GM23338 (cell line): ENCODE measurements at regions not wholly inside any gene's neighbourhood (a gene's known extent, or its start where the extent isn't known, plus 50 kb on each side); places are given as distances from the start of the nearest gene placed in this dataset.

Experiments
- ATAC-seq: fragments of 200-7000 bp; cut with Tn5 transposase; 3 replicates; pipeline ENCODE4 v1.9.1; 2020
- DNase-seq: peaks from one replicate; pipeline ENCODE4 v3.0.0-alpha.2; 2015; ENCODE audit warnings: low spot score
- H2AFZ ChIP-seq: fragments of 200-600 bp; sonication (generic); 2 replicates; pipeline ENCODE4 v1.8.0; 2016; ENCODE audit warnings: antibody characterized with exemption, mild to moderate bottlenecking, moderate library complexity
- H3F3A ChIP-seq: fragments of 200-600 bp; sonication (generic); replicated peaks from 2 replicates; pipeline ENCODE4 v1.8.0; 2017; ENCODE audit warnings: antibody characterized with exemption, mixed run types, low read depth
- H3K27ac ChIP-seq: fragments of 200-600 bp; sonication (generic); 2 replicates; pipeline ENCODE4 v1.6.1; 2016; ENCODE audit warnings: low read depth
- H3K27me3 ChIP-seq: fragments of 200-600 bp; sonication (generic); 2 replicates; pipeline ENCODE4 v1.8.0; 2016; ENCODE audit warnings: mild to moderate bottlenecking, mixed run types, moderate library complexity; ENCODE audit not compliant: insufficient read depth
- H3K36me3 ChIP-seq: fragments of 200-600 bp; sonication (generic); 2 replicates; pipeline ENCODE4 v1.8.0; 2016; ENCODE audit warnings: mild to moderate bottlenecking; ENCODE audit not compliant: insufficient read depth
- H3K4me1 ChIP-seq: fragments of 200-600 bp; sonication (generic); 2 replicates; pipeline ENCODE4 v1.8.0; 2016; ENCODE audit warnings: mild to moderate bottlenecking, moderate library complexity; ENCODE audit not compliant: insufficient read depth
- H3K4me2 ChIP-seq: fragments of 200-600 bp; sonication (generic); 2 replicates; pipeline ENCODE4 v1.7.1; 2017; ENCODE audit warnings: mixed run types
- H3K4me3 ChIP-seq: fragments of 200-600 bp; sonication (generic); 2 replicates; pipeline ENCODE4 v1.6.1; 2016; ENCODE audit warnings: mixed run types
- H3K79me2 ChIP-seq: fragments of 200-600 bp; sonication (generic); replicated peaks from 2 replicates; pipeline ENCODE4 v1.8.0; 2017; ENCODE audit warnings: mild to moderate bottlenecking; ENCODE audit not compliant: insufficient read depth
- H3K9me2 ChIP-seq: fragments of 200-600 bp; sonication (generic); 2 replicates; pipeline ENCODE4 v1.8.0; 2017; ENCODE audit not compliant: insufficient read depth
- H4K20me1 ChIP-seq: fragments of 200-600 bp; sonication (generic); replicated peaks from 2 replicates; pipeline ENCODE4 v1.8.0; 2017; ENCODE audit warnings: mild to moderate bottlenecking; ENCODE audit not compliant: insufficient read depth
- H3K27ac Mint-ChIP-seq: 2 replicates; pipeline ENCODE4 v1.8.0; 2020; ENCODE audit warnings: inconsistent platforms, mild to moderate bottlenecking, moderate library complexity, mixed read lengths
- H3K27me3 Mint-ChIP-seq: 3 replicates; pipeline ENCODE4 v1.8.0; 2022; ENCODE audit warnings: low read depth, mild to moderate bottlenecking, moderate library complexity, mixed read lengths, inconsistent platforms; ENCODE audit not compliant: insufficient read depth, poor library complexity
- H3K36me3 Mint-ChIP-seq: 3 replicates; pipeline ENCODE4 v1.8.0; 2021; ENCODE audit warnings: low read depth, mild to moderate bottlenecking, inconsistent platforms, moderate library complexity, mixed read lengths
- H3K4me1 Mint-ChIP-seq: 3 replicates; pipeline ENCODE4 v1.8.0; 2020; ENCODE audit warnings: mild to moderate bottlenecking, inconsistent platforms, mixed read lengths
- H3K4me3 Mint-ChIP-seq: 3 replicates; pipeline ENCODE4 v1.8.0; 2021; ENCODE audit warnings: moderate library complexity, mild to moderate bottlenecking, inconsistent platforms, mixed read lengths
- H3K9me3 Mint-ChIP-seq: 3 replicates; pipeline ENCODE4 v1.8.0; 2020; ENCODE audit warnings: moderate library complexity, mild to moderate bottlenecking, inconsistent platforms, mixed read lengths
- CREB1 ChIP-seq: fragments of 250-450 bp; sonication (Bioruptor Pico); IDR thresholded peaks from 2 replicates; pipeline ENCODE4 v1.5.0; 2020; ENCODE audit warnings: low read depth, mild to moderate bottlenecking, moderate library complexity
- ETS1 ChIP-seq: IDR thresholded peaks from 2 replicates; pipeline ENCODE4 v1.6.1; 2016; ENCODE audit warnings: antibody characterized with exemption
- EZH2 ChIP-seq: fragments of 200-600 bp; sonication (generic); IDR thresholded peaks from one replicate; pipeline ENCODE4 v1.8.0; 2017; ENCODE audit warnings: antibody characterized with exemption, mild to moderate bottlenecking, low read depth; ENCODE audit not compliant: unreplicated experiment
- EZH2phosphoT487 ChIP-seq: fragments of 200-600 bp; sonication (generic); IDR thresholded peaks from one replicate; pipeline ENCODE4 v1.8.1; 2018; ENCODE audit warnings: antibody characterized with exemption; ENCODE audit not compliant: unreplicated experiment
- JUNB ChIP-seq: IDR thresholded peaks from one replicate; pipeline ENCODE4 v1.6.1; 2016; ENCODE audit warnings: antibody characterized with exemption; ENCODE audit not compliant: unreplicated experiment
- POLR2AphosphoS5 ChIP-seq: IDR thresholded peaks from 2 replicates; pipeline ENCODE4 v1.6.1; 2016; ENCODE audit warnings: antibody characterized with exemption, low read depth
- REST ChIP-seq: IDR thresholded peaks from one replicate; pipeline ENCODE4 v1.6.1; 2018; ENCODE audit warnings: antibody characterized with exemption; ENCODE audit not compliant: unreplicated experiment
- ZNF114 ChIP-seq: fragments of 250-450 bp; sonication (Bioruptor Pico); IDR thresholded peaks from 2 replicates; pipeline ENCODE4 v1.5.0; 2020; ENCODE audit warnings: mild to moderate bottlenecking, moderate library complexity
- TF ChIP-seq, protein P1 (sequence below), 2 experiments: fragments of 200-600 bp in 1 of 2; sonication (generic) in 1 of 2; conservative IDR thresholded peaks; 2 replicates each; pipeline versions ENCODE4 v1.5.1 to v1.6.1; 2016 to 2017; ENCODE audit warnings: antibody characterized with exemption in 2 of 2, low read depth in 2 of 2, mild to moderate bottlenecking in 2 of 2, moderate library complexity in 1 of 2

- Histone ChIP-seq H4K20me1 (no peaks in the 10 kb centered on the region), H3K4me1 (peaks cover 4% of the 10 kb centered on the region), H3K27ac (no peak overlapping the region), H3K36me3 (no peaks in the 10 kb centered on the region), H3K9me2 (peaks cover 3% of the 10 kb centered on the region; the same call in 1 of the 2 replicates), H3K4me3 (no peak overlapping the region), H3F3A (no peaks in the 10 kb centered on the region), H3K79me2 (no peaks in the 10 kb centered on the region), H3K27me3 (no peaks in the 10 kb centered on the region), H3K4me2 (no peak overlapping the region), H2AFZ (no peak overlapping the region; the same call in 1 of the 2 replicates)
- H3K27me3 Mint-ChIP-seq = no peaks in the 10 kb centered on the region
- ATAC-seq (no peak), DNase-seq (no peak)
- no peaks in the 10 kb centered on the region for H3K36me3 Mint-ChIP-seq
- H3K4me1 Mint-ChIP-seq = peaks cover 3% of the 10 kb centered on the region; the same call in 2 of the 3 replicates
- no peak overlapping the region for H3K27ac Mint-ChIP-seq
- no peaks in the 10 kb centered on the region for H3K9me3 Mint-ChIP-seq
- TF ChIP-seq REST = no peak
- TF ChIP-seq, protein P1, sequence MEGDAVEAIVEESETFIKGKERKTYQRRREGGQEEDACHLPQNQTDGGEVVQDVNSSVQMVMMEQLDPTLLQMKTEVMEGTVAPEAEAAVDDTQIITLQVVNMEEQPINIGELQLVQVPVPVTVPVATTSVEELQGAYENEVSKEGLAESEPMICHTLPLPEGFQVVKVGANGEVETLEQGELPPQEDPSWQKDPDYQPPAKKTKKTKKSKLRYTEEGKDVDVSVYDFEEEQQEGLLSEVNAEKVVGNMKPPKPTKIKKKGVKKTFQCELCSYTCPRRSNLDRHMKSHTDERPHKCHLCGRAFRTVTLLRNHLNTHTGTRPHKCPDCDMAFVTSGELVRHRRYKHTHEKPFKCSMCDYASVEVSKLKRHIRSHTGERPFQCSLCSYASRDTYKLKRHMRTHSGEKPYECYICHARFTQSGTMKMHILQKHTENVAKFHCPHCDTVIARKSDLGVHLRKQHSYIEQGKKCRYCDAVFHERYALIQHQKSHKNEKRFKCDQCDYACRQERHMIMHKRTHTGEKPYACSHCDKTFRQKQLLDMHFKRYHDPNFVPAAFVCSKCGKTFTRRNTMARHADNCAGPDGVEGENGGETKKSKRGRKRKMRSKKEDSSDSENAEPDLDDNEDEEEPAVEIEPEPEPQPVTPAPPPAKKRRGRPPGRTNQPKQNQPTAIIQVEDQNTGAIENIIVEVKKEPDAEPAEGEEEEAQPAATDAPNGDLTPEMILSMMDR (conservative IDR thresholded peaks at IDR 0.05; ENCODE audit: low read depth in 2 of 2) = no peak
- no peak for TF ChIP-seq POLR2AphosphoS5
- TF ChIP-seq EZH2phosphoT487 = no peak
- TF ChIP-seq ETS1 = no peak
- no peak for TF ChIP-seq EZH2
- no peak for TF ChIP-seq ZNF114
- no peak for TF ChIP-seq CREB1
- H3K4me3 Mint-ChIP-seq = no peak overlapping the region
Measured at GRCh38 chr6:84905823-84906222, 141.4 kb upstream of the TBX18 start.

DNA sequence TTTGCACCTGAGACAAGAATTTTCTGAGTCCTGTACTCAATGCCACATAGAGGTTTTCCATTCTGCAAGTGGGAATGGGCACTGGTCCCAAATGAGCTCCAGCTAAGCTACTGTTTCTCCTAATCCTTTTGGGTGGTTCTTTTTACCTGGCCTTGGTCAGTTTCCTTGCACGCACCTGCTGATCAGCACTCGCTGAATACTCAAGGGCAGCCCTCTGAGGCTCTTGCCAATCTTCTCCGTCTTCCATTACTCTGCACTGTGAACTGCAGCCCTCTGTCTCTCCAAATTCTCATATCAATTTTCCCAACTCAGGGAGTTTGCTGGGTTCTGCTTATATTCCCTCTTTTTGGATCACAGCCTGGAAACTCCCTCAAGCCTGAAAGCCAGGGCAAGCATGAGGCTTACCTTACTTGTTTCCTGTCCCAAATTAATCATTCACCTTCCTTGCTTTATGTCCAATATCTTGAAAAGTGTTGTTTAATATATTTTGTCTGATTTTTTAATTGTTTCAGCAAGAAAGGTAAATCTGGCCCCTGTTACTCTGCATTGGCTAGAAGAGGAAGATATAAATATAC lies 138.0 kb upstream of the TBX18 start:
- H3K4me1 ChIP-seq = no peaks in the 10 kb centered on the region
- H3F3A ChIP-seq = no peaks in the 10 kb centered on the region
- H3K36me3 ChIP-seq = no peaks in the 10 kb centered on the region
- Mint-ChIP-seq H3K9me3 (no peaks in the 10 kb centered on the region; the same call in 2 of the 3 replicates), H3K27me3 (no peaks in the 10 kb centered on the region), H3K4me1 (no peaks in the 10 kb centered on the region), H3K36me3 (no peaks in the 10 kb centered on the region), H3K27ac (no peak overlapping the region), H3K4me3 (no peak overlapping the region)
- H3K4me3 ChIP-seq = no peak overlapping the region
- H3K27me3 ChIP-seq = no peaks in the 10 kb centered on the region
- H3K79me2 ChIP-seq = no peaks in the 10 kb centered on the region
- no peak overlapping the region for H2AFZ ChIP-seq
- H3K27ac ChIP-seq = no peak overlapping the region
- DNase-seq (no peak), ATAC-seq (no peak)
- H3K9me2 ChIP-seq = peaks cover 3% of the 10 kb centered on the region; the same call in 1 of the 2 replicates
- H4K20me1 ChIP-seq = no peaks in the 10 kb centered on the region
- H3K4me2 ChIP-seq = no peak overlapping the region
- TF ChIP-seq ZNF114 = no peak
- no peak for TF ChIP-seq EZH2
- TF ChIP-seq, protein P1 (conservative IDR thresholded peaks at IDR 0.05; ENCODE audit: low read depth in 2 of 2) = no peak
- no peak for TF ChIP-seq REST
- TF ChIP-seq ETS1 = no peak
- no peak for TF ChIP-seq JUNB
- TF ChIP-seq CREB1 = no peak
